GM19452 (cell line): ENCODE measurements at regions not wholly inside any gene's neighbourhood (a gene's known extent, or its start where the extent isn't known, plus 50 kb on each side); places are given as distances from the start of the nearest gene placed in this dataset.

ENCODE experiments used
- ATAC-seq: cut with Tn5 transposase; IDR thresholded peaks from one replicate; pipeline ENCODE4 v1.9.1; 2021; ENCODE audit not compliant: unreplicated experiment

- no peak for ATAC-seq
These were observed 144.9 kb upstream of the RGS17 start for GRCh38 chr6:153275997-153276396.

- ATAC-seq = no peak
These were observed 141.3 kb upstream of the RGS17 start for GRCh38 chr6:153272201-153272980.

- no peak for ATAC-seq
These were observed 132.4 kb upstream of the RGS17 start for GRCh38 chr6:153263489-153263888.

GRCh38 chr6:153251326-153251725, 120.2 kb upstream of the RGS17 start:
- ATAC-seq = no peak

GRCh38 chr6:153237670-153238069, 106.6 kb upstream of the RGS17 start:
- no peak for ATAC-seq

- ATAC-seq = peak; percentile 55
These were observed 100.1 kb upstream of the RGS17 start for GRCh38 chr6:153231048-153231646.

- no peak for ATAC-seq
These were observed 87.2 kb upstream of the RGS17 start for GRCh38 chr6:153218184-153218792.

- no peak for ATAC-seq
These were observed 85.7 kb upstream of the RGS17 start for GRCh38 chr6:153216789-153217188.

- no peak for ATAC-seq
These were observed 84.2 kb upstream of the RGS17 start for GRCh38 chr6:153215242-153215641.

- ATAC-seq = no peak
These were observed 83.4 kb upstream of the RGS17 start for GRCh38 chr6:153214436-153214835.

- ATAC-seq = peak; percentile 94
These were observed 79.0 kb upstream of the RGS17 start for GRCh38 chr6:153210083-153210482.

GRCh38 chr6:153208706-153209105, 77.6 kb upstream of the RGS17 start:
- ATAC-seq = no peak

GRCh38 chr6:153207617-153208016, 76.5 kb upstream of the RGS17 start:
- ATAC-seq = no peak

- no peak for ATAC-seq
These were observed 75.9 kb upstream of the RGS17 start for GRCh38 chr6:153207006-153207405.

GRCh38 chr6:153192943-153193885, 62.1 kb upstream of the RGS17 start:
- no peak for ATAC-seq

- no peak for ATAC-seq
These were observed 52.8 kb upstream of the RGS17 start for GRCh38 chr6:153183925-153184324.
